NAMALWA (cell line): ENCODE measurements at regions not wholly inside any gene's neighbourhood (a gene's known extent, or its start where the extent isn't known, plus 50 kb on each side); places are given as distances from the start of the nearest gene placed in this dataset.

Experiments used
- DNase-seq: peaks from one replicate; pipeline ENCODE4 v3.0.0-alpha.2; 2015; ENCODE audit warnings: low spot score

DNA sequence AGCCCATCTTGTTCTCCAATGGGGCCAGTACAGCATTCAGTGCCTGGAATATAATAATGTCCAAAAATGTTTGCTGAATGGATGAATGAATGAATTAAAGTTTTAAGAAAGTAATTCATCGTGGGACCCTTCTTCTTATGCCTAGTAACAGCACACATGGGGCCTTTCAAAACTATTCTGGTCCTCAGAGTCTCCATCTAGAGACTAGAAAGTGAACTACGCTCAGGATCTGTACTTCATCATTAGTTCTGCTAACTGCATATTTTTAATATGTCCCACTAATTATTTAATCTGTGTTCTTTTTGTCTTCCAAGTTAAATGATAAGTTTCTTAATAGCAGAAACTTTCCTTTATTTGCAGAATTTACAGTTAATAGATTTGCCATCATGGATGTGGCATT lies 172.5 kb downstream of the SMAD2 start:
- DNase-seq: peak; percentile 63

DNA sequence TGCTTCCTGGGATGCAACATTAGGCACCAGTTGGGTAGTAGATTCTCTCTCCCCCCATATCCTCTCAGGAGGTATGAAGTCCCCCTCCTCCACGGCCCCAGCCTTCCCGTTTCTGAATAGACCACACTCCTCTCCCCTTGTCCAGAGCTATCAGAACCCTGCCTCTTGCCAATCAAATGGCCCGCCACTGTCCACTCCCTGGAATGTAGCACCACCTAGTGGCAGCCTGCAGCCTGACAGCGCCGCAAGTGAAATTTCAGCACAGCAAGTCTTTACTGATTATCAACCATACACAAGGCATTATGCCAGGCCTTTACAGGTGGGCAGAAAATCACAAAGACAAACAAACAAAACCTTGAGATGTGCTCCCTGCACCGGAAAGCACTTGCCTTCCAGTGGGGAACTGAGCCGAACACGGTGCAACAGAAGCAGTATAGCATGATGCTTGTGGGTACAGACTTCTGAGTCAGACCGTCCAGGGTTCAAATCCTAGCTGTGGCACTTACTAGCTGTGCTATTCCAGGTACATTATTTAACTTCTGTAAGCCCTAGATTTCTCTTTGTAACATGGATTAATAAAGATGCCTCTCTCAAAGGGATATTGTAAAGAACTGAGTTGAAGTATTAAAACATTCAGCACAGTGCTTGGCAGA lies 174.0 kb downstream of the SMAD2 start:
- DNase-seq: peak; percentile 66

GRCh38 chr18:47755102-47755456 lies 175.4 kb downstream of the SMAD2 start:
- DNase-seq: no peak

DNA sequence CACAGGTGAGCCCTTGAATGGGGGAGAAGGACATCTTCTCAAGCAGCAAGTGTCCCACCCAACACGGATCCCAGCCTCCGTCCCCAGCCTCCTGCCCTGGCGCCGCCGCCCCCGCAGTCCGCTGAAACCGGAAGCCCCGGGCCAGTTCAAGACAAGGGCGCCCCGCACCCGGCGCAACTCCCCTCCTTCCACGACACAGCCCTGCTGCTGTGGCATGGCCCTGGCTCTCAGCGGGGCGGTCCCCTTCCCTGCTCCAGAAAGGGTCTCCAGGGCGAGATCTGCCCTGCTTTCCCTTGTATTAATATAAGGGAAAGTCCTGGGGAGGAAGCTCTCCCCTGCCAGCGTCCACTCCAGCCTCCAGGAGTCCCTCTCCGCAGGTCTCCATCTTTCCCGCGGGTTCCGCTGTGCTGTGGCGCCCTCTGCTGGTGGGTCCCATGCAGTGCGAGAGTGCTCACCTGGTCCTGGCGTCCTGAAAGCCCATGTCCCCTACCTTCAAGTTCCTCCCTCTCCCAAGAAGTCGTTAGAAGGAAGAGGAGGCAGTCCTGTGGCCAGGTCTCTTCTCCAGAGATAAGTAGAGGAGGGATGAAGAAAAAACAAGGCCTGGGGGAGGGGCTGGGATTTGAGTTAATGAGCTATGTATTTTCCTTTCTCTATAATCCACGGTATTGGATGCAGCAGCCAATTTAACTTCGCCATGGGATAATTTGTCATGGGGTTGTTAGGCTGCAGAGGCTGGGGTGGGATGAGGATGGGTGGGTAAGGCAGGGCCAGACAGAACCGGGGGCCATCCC lies 176.0 kb downstream of the SMAD2 start:
- peak; percentile 57 for DNase-seq

GRCh38 chr18:47752796-47753645 lies 177.4 kb downstream of the SMAD2 start:
- no peak for DNase-seq

DNA sequence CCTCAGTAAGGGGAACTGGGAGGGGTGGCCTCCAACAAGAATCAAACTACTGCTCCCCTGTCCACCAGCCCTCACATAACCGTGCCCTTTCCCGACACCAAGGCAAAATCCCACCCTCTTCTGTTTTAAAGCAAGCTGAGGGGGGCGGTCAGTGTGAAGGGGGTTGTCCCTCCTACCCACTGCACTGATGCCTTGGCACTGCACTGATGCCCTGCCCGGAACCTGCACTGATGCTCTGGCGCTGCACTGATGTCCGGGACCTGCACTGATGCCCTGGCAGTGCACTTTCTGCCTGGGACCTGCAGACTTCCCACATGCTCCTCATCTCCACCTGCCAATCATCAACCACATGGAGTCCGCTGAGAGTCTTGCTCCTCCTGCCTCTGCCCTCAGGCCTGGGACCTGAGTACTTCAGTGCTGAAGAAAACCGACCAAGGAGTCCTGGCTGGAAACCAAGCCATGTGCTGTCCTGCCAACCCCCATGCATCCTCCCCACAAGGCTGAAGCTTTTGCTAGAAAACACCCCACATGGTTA lies 179.5 kb downstream of the SMAD2 start:
- DNase-seq: no peak

DNA sequence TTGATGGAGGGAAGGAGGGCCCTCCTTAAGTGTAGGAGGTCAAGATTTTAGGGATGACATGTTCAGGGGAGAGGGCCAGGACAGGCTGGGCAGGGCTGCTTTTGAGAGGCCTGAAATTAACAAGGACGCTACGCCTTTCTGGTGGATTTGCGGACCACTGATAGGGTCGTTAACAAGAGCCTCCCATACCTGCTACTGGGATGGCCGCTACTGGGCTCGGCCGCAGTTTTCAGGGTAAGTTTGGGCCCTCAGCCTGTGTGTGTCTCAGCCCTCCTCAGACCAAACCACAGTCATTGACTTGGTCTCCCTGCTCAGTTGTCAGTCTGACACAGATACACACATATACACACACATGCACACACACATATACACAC lies 180.9 kb downstream of the SMAD2 start:
- DNase-seq: no peak

DNA sequence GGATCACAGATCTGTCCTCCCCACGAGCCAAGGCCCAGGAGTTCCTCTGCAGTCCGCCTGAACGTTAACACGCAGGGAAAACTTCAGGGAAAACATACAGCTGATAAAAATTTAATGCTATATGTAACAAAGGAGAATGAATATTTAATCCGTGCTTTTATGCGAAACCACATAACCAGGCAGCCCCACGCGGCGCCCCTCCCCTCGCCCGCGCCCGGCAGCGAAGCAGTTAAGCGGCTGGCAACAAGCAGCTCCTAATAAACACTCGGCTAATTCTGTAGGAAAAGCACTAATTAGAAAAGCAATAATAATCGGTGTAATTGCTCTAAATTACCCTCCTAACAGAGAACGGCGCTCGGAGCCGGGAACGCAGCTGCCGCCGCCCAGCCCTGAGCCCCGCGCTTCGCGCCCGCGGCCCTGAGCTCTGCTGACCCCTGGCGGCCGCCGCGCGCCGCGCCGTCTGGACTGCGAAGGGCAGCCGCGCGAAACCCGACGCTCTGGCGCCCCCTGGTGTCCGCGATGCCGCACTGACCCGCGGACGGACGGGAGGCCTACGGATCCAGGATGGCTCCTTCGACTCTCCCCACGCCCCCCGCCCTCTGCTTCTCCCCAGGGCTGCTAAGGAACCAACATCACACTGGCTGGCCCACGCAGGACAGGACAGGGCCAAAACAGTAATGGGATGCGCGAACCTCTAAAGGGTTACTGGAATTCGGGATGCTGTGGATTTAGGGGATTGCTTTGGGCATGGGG lies 181.4 kb downstream of the SMAD2 start:
- peak; percentile 80 for DNase-seq

- no peak for DNase-seq
Observed at GRCh38 chr18:47748093-47748796, 182.2 kb downstream of the SMAD2 start.

GRCh38 chr18:47747260-47747795 lies 183.1 kb downstream of the SMAD2 start:
- DNase-seq: no peak

GRCh38 chr18:47746615-47747014 lies 183.8 kb downstream of the SMAD2 start:
- DNase-seq: no peak

- DNase-seq: no peak
Observed at GRCh38 chr18:47745227-47745626, 185.2 kb downstream of the SMAD2 start.

DNA sequence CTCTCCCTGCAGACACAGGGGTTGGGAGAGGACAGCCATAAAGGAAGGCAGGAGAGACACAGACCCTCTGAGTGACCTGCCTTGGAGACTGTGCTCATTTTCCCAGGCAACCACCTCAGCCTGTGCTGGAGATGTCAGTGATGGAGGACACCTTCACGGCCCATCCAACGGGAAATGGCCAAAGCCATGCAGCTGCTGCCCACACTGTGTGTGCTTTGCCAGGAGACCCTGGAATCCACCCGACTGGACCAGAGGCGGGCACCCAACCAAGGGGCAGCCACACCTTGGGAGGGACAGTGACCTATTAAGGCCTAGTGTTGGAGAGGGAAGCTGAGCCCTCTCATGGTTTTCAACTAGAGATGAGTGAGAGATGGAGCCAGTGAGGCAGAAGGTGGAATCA lies 192.5 kb downstream of the SMAD2 start:
- DNase-seq: no peak

DNA sequence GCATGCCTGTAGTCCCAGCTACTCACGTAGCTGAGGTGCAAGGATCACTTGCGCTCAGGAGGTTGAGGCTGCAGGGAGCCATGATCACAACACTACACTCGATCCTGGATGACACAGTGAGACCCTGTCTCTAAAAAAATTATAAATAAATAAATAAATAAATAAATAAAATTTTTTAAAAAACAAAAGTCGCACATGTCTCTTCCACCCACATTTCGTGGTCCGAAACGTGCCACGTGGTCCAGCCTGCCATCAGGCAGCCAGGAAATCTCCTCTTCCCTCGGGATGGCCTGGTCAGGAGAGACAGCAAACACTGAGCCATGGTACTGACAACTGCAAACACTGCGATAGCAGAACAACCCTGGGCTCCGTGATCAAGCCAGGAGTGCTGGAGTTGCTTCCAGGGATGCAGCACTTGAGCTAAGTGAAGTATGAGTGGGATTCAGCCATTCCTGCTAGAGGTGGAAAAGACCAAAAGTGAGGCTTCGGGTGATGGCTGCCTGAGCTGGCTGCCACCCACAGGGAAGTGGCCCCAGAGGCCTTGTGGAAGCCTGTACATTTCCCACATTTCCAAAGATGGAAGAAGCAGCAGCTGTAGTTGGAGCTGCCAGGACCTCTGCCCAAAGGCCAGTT lies 193.1 kb downstream of the SMAD2 start:
- DNase-seq: no peak

DNA sequence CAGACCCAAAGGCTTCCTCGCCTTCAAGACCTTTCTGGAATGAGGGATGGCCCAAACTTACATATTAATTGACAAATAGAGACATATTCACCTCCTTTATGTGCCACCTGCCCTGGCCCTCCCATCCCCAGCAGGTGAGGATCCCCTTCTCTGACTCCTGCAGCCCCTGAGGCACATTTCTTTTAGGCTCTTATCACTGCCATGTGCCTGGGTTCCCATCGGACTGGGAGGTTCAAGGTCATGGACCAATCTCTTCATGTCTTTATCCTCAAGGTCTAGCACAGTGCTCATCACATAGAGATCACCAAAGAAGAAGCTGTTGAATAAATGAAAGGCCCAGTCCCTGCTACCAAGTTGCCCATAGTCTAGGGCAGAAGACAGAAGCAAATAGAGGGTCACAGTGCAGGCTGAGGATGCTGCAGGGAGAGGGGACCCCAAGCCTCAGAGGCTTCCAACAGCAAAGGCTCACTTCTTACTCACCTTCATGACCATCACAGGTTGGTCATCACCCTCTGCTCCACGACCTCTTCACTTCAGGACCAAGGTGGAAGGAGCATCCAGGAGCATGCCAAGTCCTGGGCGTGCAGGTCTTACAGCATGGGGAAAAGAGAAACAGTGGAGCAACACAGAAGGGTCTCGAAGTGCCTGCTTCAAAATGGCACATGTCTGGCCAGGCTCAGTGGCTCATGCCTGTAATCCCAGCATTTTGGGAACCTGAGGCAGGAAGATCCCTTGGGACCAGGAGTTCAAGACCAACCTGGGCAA lies 193.9 kb downstream of the SMAD2 start:
- DNase-seq: no peak

GRCh38 chr18:47735041-47735702 lies 195.3 kb downstream of the SMAD2 start:
- no peak for DNase-seq

DNA sequence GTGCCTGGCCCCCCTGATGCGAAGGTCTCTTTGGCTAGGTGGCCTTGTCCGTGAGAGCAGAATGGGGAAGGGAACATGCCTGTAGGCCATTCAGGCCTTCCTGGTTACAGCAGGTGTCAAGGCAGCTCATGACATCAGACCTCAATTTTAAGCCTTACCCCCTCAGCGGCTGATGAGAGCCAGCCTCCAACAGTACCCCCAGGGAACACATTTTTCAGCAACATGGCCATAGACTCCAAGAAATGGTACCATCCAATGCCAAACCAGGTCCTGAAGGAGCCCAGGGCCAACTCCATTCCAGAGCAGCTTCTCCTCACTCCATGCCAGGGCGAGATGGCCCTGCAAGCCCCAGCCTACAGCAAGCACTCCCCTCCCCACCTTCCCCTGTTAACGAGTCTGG lies 199.2 kb downstream of the SMAD2 start:
- DNase-seq: no peak

DNA sequence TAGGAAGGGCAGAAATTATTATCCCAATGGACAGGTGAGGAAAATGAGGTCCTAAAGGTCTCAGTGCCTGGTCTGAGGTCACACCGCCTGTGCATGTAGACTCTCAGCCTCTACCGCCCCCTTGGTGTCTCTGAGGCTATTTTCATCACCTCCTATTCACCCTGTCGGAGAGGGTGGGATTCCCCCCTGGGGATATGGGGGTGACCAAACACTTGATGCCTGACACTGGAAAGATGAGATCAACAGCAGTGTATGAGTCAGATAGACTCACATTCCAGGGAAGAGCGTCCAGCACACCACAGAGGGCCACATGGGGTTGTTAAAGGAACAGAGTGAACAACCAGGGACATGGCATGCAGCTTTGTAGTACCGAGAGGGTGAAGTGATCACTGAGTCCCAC lies 199.7 kb downstream of the SMAD2 start:
- DNase-seq: no peak

GRCh38 chr18:47729356-47729755 lies 201.1 kb downstream of the SMAD2 start:
- DNase-seq: no peak
